GM12891 (cell line): ENCODE measurements at regions not wholly inside any gene's neighbourhood (a gene's known extent, or its start where the extent isn't known, plus 50 kb on each side); places are given as distances from the start of the nearest gene placed in this dataset.

ENCODE experiments used
- POLR2A ChIP-seq: IDR thresholded peaks from 2 replicates; pipeline ENCODE4 v1.6.1; 2011; ENCODE audit warnings: low read depth, low read length, control low read depth
- POLR2AphosphoS5 ChIP-seq: IDR thresholded peaks from 2 replicates; pipeline ENCODE4 v1.6.1; 2011; ENCODE audit warnings: low read depth, low read length, control low read depth
- POU2F2 ChIP-seq: IDR thresholded peaks from 2 replicates; pipeline ENCODE4 v1.6.1; 2011; ENCODE audit warnings: low read depth, mild to moderate bottlenecking, control low read depth, low read length, moderate library complexity

DNA sequence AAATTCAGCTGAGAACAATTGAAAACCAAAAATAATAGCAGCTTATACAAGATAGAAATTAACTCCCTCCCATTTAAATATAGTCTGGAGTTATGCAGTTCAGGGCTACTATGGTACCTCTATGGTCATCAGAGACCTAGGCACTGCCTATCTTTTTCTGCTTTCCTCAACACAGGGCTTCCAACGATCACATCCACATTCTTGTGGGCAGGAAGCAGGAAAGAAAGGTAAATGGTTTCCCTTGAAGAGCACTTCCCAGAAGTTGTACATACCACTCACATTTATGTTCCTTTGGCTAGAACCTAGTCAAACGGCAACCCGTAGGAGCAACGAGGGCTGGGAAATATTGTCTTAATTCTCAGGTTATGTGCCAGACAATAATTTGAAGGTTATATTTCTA lies 197.7 kb upstream of the PRICKLE2 start:
- TF ChIP-seq POLR2AphosphoS5, result no peak
- TF ChIP-seq POLR2A, result no peak
- TF ChIP-seq POU2F2, result no peak
